ENCODE measurements at regions not wholly inside any gene's neighbourhood (a gene's known extent, or its start where the extent isn't known, plus 50 kb on each side); places are given as distances from the start of the nearest gene placed in this dataset.

GRCh38 chr4:162912482-162912881, 254.2 kb downstream of the NAF1 start:
- H3K27ac ChIP-seq: no peak overlapping the region
- TF ChIP-seq CTCF (conservative IDR thresholded peaks at IDR 0.05) (no peak), ZFX (IDR thresholded peaks at IDR 0.05) (no peak)

GRCh38 chr4:162911349-162911748, 255.3 kb downstream of the NAF1 start:
- TF ChIP-seq CTCF (conservative IDR thresholded peaks at IDR 0.05): no peak
- no peak for TF ChIP-seq ZFX (IDR thresholded peaks at IDR 0.05)
- no peak overlapping the region for H3K27ac ChIP-seq

- no peak for TF ChIP-seq CTCF (conservative IDR thresholded peaks at IDR 0.05)
- TF ChIP-seq ZFX (IDR thresholded peaks at IDR 0.05): no peak
- H3K27ac ChIP-seq: no peak overlapping the region
Observed at GRCh38 chr4:162909952-162910351, 256.7 kb downstream of the NAF1 start.

GRCh38 chr4:162894387-162894786, 272.3 kb downstream of the NAF1 start:
- TF ChIP-seq ZFX (IDR thresholded peaks at IDR 0.05) (no peak), CTCF (conservative IDR thresholded peaks at IDR 0.05) (no peak)
- H3K27ac ChIP-seq: no peak overlapping the region

- TF ChIP-seq ZFX (IDR thresholded peaks at IDR 0.05) (no peak), CTCF (conservative IDR thresholded peaks at IDR 0.05) (no peak)
- no peak overlapping the region for H3K27ac ChIP-seq
Observed at GRCh38 chr4:162891788-162892707, 274.6 kb downstream of the NAF1 start.

- H3K27ac ChIP-seq: no peak overlapping the region
- no peak for TF ChIP-seq CTCF (conservative IDR thresholded peaks at IDR 0.05)
- TF ChIP-seq ZFX (IDR thresholded peaks at IDR 0.05): no peak
Observed at GRCh38 chr4:162878096-162878495, 288.6 kb downstream of the NAF1 start.

GRCh38 chr4:162874748-162875147, 291.9 kb downstream of the NAF1 start:
- no peak for TF ChIP-seq ZFX (IDR thresholded peaks at IDR 0.05)
- TF ChIP-seq CTCF (conservative IDR thresholded peaks at IDR 0.05): no peak
- H3K27ac ChIP-seq: no peak overlapping the region
